AG09309 (cell line): ENCODE measurements at regions not wholly inside any gene's neighbourhood (a gene's known extent, or its start where the extent isn't known, plus 50 kb on each side); places are given as distances from the start of the nearest gene placed in this dataset.

Experiments
- DNase-seq: peaks from one replicate; pipeline ENCODE4 v3.0.0-alpha.2; 2010; ENCODE audit warnings: low read depth
- H3K4me3 ChIP-seq: 2 replicates; pipeline ENCODE4 v1.5.1; 2011; ENCODE audit warnings: mild to moderate bottlenecking, low read depth, low read length, moderate library complexity; ENCODE audit not compliant: control insufficient read depth
- TF ChIP-seq, protein P1 (sequence below): IDR thresholded peaks from 2 replicates; pipeline ENCODE4 v1.5.1; 2011; ENCODE audit warnings: mild to moderate bottlenecking, low read depth, low read length, inconsistent platforms; ENCODE audit not compliant: insufficient read depth, control insufficient read depth; ENCODE audit errors: missing control alignments

DNA sequence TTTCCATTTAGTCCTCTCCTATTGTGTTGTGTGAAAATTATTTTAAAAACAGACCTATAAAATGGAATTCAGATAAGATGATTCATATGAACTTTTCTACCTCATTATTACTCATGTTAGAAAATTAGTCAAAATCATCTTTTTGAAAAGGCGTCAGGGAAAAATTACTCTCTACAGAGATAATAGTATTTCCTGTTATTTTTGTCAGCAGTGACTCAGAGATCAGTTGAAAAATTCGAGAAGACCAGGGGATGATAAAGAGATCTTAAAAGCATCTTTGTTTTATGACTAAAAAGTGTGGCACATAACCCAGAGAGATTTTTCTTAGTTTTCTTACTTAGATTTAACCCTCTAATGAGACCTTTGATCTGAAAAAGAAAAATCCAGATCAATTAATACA lies 157.9 kb upstream of the CARD18 start:
- peak; percentile 10 for DNase-seq
- H3K4me3 ChIP-seq, result no peak overlapping the region
- TF ChIP-seq, protein P1, sequence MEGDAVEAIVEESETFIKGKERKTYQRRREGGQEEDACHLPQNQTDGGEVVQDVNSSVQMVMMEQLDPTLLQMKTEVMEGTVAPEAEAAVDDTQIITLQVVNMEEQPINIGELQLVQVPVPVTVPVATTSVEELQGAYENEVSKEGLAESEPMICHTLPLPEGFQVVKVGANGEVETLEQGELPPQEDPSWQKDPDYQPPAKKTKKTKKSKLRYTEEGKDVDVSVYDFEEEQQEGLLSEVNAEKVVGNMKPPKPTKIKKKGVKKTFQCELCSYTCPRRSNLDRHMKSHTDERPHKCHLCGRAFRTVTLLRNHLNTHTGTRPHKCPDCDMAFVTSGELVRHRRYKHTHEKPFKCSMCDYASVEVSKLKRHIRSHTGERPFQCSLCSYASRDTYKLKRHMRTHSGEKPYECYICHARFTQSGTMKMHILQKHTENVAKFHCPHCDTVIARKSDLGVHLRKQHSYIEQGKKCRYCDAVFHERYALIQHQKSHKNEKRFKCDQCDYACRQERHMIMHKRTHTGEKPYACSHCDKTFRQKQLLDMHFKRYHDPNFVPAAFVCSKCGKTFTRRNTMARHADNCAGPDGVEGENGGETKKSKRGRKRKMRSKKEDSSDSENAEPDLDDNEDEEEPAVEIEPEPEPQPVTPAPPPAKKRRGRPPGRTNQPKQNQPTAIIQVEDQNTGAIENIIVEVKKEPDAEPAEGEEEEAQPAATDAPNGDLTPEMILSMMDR, result no peak

DNA sequence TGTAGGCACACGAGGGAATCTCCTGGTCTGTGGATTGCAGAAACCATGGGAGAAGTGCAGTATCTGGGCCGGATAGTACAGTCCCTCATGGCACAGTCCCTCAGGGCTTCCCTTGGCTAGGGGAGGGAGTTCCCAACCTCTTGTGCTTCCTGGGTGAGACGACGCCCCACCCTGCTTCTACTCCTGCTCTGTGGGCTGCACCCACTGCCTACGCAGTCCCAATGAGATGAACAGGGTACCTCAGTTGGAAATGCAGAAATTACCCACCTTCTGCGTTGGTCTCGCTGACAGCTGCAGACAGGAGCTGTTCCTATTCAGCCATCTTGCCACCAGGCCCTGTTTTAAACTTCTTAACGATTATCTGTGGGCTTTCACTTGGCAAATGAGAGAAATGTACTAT lies 157.2 kb upstream of the CARD18 start:
- TF ChIP-seq, protein P1, result no peak
- no peak for DNase-seq
- H3K4me3 ChIP-seq, result no peak overlapping the region

DNA sequence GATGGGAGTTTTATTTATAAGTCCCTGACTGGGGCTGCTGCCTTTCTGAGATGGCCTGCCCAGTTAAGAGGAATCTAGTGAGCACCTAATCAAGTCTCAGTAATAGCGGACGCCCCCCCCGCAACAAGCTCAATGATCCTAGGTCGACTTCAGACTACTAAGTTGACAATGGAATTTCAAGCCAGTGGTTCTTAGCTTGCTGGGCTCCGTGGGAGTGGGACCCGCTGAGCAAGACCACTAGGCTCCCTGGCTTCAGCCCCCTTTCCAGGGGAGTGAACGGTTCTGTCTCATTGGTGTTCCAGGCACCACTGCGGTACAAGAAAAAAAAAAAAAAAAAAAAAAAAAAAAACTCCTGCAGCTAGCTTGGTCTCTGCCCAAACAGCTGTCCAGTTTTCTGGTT lies 156.8 kb upstream of the CARD18 start:
- TF ChIP-seq, protein P1, result no peak
- DNase-seq, result no peak
- no peak overlapping the region for H3K4me3 ChIP-seq

DNA sequence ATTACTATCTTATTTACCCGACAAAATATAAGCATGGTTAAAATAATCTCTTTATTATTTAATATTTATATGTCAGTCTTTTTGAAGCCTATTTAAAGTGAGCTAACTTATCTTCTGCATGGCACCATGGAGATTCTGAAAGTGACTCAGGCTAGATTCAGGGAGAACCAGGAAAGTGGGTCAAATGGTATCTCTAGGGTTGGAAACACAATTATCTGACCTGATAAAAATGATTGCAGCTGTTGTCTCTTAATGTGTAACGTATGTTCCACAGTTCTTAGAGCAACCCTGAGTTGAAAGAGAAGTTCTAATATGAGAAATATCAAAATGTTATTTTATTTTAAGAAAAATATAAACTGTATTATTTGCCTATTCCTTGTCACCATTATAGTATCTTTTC lies 143.1 kb upstream of the CARD18 start:
- TF ChIP-seq, protein P1, result no peak
- DNase-seq, result no peak
- no peak overlapping the region for H3K4me3 ChIP-seq

DNA sequence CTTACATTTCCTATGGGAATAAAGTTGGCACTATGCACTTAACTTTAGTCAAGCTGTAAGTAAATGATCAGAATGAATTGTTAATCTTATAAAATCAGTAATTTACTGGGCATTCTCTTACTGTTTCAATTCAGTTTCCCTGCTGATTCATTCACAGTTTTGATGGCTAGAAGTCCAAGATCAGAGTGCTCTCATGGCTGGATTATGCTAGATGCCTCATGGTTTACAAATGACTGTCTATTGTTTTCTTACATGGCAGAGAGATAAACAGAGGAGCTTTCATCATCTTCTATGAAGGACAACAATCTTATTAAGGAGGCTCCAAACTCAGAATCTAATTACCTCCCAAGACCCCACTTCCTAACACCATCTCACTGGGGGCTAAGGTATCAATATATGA lies 135.1 kb upstream of the CARD18 start:
- no peak for DNase-seq
- TF ChIP-seq, protein P1, result no peak
- H3K4me3 ChIP-seq, result no peak overlapping the region

DNA sequence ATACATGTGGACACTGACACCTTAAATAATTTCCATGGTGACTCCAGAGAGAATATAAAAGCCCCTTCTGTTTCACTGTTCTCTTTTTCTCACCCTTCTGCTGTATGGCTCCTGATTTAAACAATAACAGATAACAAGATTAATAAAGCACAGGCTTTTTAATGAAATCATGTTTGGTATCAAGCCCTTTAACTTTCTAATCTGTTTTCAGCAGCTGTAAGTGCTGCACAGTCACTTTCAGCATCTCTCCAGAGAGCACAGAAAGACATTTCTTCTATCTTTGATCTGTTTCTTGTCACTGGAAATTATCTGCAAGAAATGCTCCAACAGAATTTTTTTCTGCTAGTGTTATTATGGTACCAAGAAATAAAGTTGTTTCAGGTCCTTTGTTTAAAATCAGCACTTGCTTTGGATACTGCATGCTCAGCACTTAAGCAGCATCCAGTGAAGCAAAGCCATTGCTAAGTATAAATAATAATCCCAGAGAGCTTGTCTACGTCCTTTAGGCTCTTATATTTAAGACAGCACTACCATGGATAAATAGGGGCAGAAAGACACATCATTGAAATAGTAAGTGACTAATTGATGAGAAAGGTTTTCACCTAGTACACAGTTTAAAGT lies 134.2 kb upstream of the CARD18 start:
- H3K4me3 ChIP-seq, result no peak overlapping the region
- TF ChIP-seq, protein P1, result no peak
- no peak for DNase-seq

DNA sequence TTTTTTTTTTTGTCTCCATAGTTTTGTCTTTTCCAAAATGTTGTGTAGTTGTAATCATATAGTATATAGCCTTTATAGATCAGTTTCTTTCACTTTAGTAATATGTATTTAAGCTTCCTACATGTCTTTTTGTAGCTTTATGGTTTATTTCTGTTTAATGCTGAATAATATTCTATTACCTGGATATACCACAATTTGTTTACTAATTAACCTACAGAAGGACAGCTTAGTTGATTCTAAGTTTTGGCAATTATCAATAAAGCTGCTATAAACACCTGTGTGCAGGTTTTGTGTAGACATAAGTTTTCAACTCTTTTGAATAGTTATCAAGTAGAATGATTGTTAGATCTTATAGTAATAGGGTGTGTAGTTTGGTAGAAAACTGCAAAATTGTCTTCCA lies 130.3 kb upstream of the CARD18 start:
- H3K4me3 ChIP-seq, result no peak overlapping the region
- TF ChIP-seq, protein P1, result no peak
- no peak for DNase-seq
